Psoas muscle (tissue), 7 donors: ENCODE measurements at regions not wholly inside any gene's neighbourhood (a gene's known extent, or its start where the extent isn't known, plus 50 kb on each side); places are given as distances from the start of the nearest gene placed in this dataset.

Experiments used
- ATAC-seq, 4 donors: fragments of 200-7000 bp; cut with Tn5 transposase; one replicate each; pipeline ENCODE4 v1.9.1; 2020; ENCODE audit warnings: moderate library complexity in 3 of 4, mild to moderate bottlenecking in 2 of 4
- DNase-seq, 2 donors: peaks; one replicate each; pipeline ENCODE4 v3.0.0-alpha.2; 2020
- H3K27ac ChIP-seq: fragments of 200-600 bp; one replicate; pipeline ENCODE4 v1.8.0; 2022
- H3K27me3 ChIP-seq, 3 donors: fragments of 200-600 bp in 1 of 3; one replicate each; pipeline versions ENCODE4 v1.6.1 to v1.8.0; 2013 to 2022; ENCODE audit warnings: low read length in 2 of 3, mild to moderate bottlenecking in 2 of 3, moderate library complexity in 1 of 3; ENCODE audit not compliant: insufficient read depth in 3 of 3
- H3K36me3 ChIP-seq, 2 donors: fragments of 200-600 bp in 1 of 2; one replicate each; pipeline versions ENCODE4 v1.6.1 to v1.8.0; 2013 to 2022; ENCODE audit warnings: low read depth in 1 of 2, mild to moderate bottlenecking in 1 of 2, moderate library complexity in 1 of 2; ENCODE audit not compliant: insufficient read depth in 1 of 2
- H3K4me1 ChIP-seq: fragments of 200-600 bp; one replicate; pipeline ENCODE4 v1.8.0; 2022
- H3K4me3 ChIP-seq: fragments of 200-600 bp; one replicate; pipeline ENCODE4 v1.8.0; 2022; ENCODE audit warnings: mild to moderate bottlenecking
- H3K9me3 ChIP-seq: fragments of 200-600 bp; one replicate; pipeline ENCODE4 v1.8.0; 2022
- CTCF ChIP-seq: fragments of 200-600 bp; IDR thresholded peaks from one replicate; pipeline ENCODE4 v1.8.0; 2022; ENCODE audit warnings: antibody characterized with exemption
- WGBS, 3 donors: extraction: QIAGEN DNeasy Blood & Tissue Kit; methylation state at CpG; one replicate each; pipeline versions ENCODE4 v1.1.6 to v1.1.7; 2013; 5-methylcytosine and 5-hydroxymethylcytosine counted together
- intact Hi-C, 2 donors: fragments of 100-400 bp; cut with DNase I; formaldehyde crosslinking; loops; one replicate each; pipeline versions ENCODE4 v1.11.0 to v1.14.2; 2022
- donor health status: healthy with polysubstance abuse.
- donor health status: DM: no; HTN: no; CAD: no; lungs with moderate emphysema.
- donor health status: Bipolar disorder and iron deficiency.
- donor health status: healthy.
- donor health status: DM: yes; HTN: yes; CAD: no.
- donor health status: DM: no; HTN: no; CAD: no.
- donor health status: DM: yes; HTN: yes; CAD: no.

- intact Hi-C loops = no loop called here
- no peaks in the 10 kb centered on the region for H3K27me3 ChIP-seq
- no peak overlapping the region for H3K4me3 ChIP-seq
- no peak for TF ChIP-seq CTCF
- H3K4me1 ChIP-seq = no peaks in the 10 kb centered on the region
- no peaks in the 10 kb centered on the region for H3K9me3 ChIP-seq
- DNase-seq (no peak), ATAC-seq (no peak)
- no peak overlapping the region for H3K27ac ChIP-seq
- no peaks in the 10 kb centered on the region for H3K36me3 ChIP-seq
Measured at GRCh38 chr4:19254486-19254885, 997.2 kb upstream of the SLIT2 start.

- Histone ChIP-seq H3K4me1 (no peaks in the 10 kb centered on the region), H3K27me3 (no peaks in the 10 kb centered on the region), H3K36me3 (no peaks in the 10 kb centered on the region), H3K9me3 (no peaks in the 10 kb centered on the region), H3K27ac (no peak overlapping the region), H3K4me3 (no peak overlapping the region)
- DNase-seq (no peak), ATAC-seq (no peak)
- no peak for TF ChIP-seq CTCF
- intact Hi-C loops = no loop called here
- 67 to 74% (median 73%) methylated on average over 4 of the region's 4 CpGs for WGBS, 3 donors
Measured at GRCh38 chr4:19248023-19248422, 1003.7 kb upstream of the SLIT2 start.

- Histone ChIP-seq H3K4me1 (no peaks in the 10 kb centered on the region), H3K27me3 (no peaks in the 10 kb centered on the region), H3K27ac (no peak overlapping the region), H3K4me3 (no peak overlapping the region), H3K9me3 (no peaks in the 10 kb centered on the region), H3K36me3 (no peaks in the 10 kb centered on the region)
- WGBS, 3 donors = 72 to 74% (median 72%) methylated on average over 4 of the region's 4 CpGs
- no peak for TF ChIP-seq CTCF
- DNase-seq = no peak
- ATAC-seq = no peak
- intact Hi-C loops = no loop called here
Measured at GRCh38 chr4:19241895-19242294, 1009.8 kb upstream of the SLIT2 start.

GRCh38 chr4:19239565-19239964 is 1012.1 kb upstream of the SLIT2 start:
- intact Hi-C loops = no loop called here
- 50 to 65% (median 62%) methylated on average over 2 of the region's 2 CpGs for WGBS, 3 donors
- H3K4me3 ChIP-seq = no peak overlapping the region
- no peaks in the 10 kb centered on the region for H3K4me1 ChIP-seq
- no peaks in the 10 kb centered on the region for H3K9me3 ChIP-seq
- no peaks in the 10 kb centered on the region for H3K36me3 ChIP-seq
- no peak for TF ChIP-seq CTCF
- H3K27me3 ChIP-seq = no peaks in the 10 kb centered on the region
- ATAC-seq (no peak), DNase-seq (no peak)
- H3K27ac ChIP-seq = no peak overlapping the region

- 59 to 76% (median 63%) methylated on average over 2 of the region's 2 CpGs for WGBS, 3 donors
- intact Hi-C loops = no loop called here
- Histone ChIP-seq H3K27ac (no peak overlapping the region), H3K9me3 (no peaks in the 10 kb centered on the region), H3K36me3 (no peaks in the 10 kb centered on the region), H3K4me3 (no peak overlapping the region), H3K27me3 (no peaks in the 10 kb centered on the region), H3K4me1 (no peaks in the 10 kb centered on the region)
- no peak for ATAC-seq
- TF ChIP-seq CTCF = no peak
- no peak for DNase-seq
Measured at GRCh38 chr4:19236473-19236872, 1015.2 kb upstream of the SLIT2 start.
